ES-I3 (cell line): ENCODE measurements at regions not wholly inside any gene's neighbourhood (a gene's known extent, or its start where the extent isn't known, plus 50 kb on each side); places are given as distances from the start of the nearest gene placed in this dataset.

Experiments used
- H3K36me3 ChIP-seq: 2 replicates; pipeline ENCODE4 v1.6.1; 2013; ENCODE audit warnings: mild to moderate bottlenecking, low read length, control low read depth, moderate library complexity; ENCODE audit not compliant: insufficient read depth
- H3K4me1 ChIP-seq: 2 replicates; pipeline ENCODE4 v1.6.1; 2013; ENCODE audit warnings: mild to moderate bottlenecking, control low read depth, low read length; ENCODE audit not compliant: insufficient read depth
- H3K9ac ChIP-seq: 2 replicates; pipeline ENCODE4 v1.6.1; 2013; ENCODE audit warnings: low read depth, mild to moderate bottlenecking, low read length, moderate library complexity
- H3K9me3 ChIP-seq: 2 replicates; pipeline ENCODE4 v1.6.1; 2013; ENCODE audit warnings: mild to moderate bottlenecking, low read length, moderate library complexity; ENCODE audit not compliant: control insufficient read depth, insufficient read depth

DNA sequence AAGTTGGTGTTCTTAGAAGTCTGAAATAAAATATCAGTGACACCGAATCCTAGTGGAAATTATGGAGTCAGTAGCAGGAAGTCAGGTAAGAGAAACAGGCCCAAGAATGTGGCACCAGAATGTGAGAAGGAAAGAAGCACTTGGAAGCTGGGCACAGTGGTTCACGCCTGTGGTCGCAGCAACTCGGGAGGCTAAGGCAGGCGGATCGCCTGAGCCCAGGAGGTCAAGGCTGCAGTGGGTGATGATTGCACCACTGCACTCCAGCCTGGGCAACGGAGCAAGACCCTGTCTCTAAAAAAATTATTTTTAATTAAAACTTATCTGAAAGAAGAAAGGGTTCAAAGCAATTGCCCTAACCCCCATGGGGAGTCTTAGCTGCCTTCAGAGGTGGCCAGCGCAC is 268.3 kb upstream of the SALL3 start:
- Histone ChIP-seq H3K36me3 (no peaks in the 10 kb centered on the region), H3K9ac (no peak overlapping the region), H3K9me3 (no peaks in the 10 kb centered on the region), H3K4me1 (no peaks in the 10 kb centered on the region)

DNA sequence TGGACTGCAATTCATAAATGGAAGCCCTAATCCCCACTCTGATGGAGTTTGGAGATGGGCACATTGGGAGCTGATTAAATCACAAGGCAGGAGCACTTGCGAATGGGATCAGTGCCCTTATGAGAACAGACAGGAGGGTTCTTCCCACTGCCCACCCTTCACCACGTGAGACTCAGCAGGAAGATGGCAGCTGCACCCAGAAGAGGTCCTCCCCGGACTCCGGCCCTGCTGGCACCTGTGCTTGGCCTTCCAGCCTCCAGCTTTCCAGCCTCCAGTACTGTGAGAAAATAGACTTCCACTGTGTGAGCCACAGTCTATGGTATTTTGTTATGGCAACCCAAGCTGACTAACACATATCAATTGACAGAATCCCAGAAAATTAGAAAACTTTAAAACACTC is 267.6 kb upstream of the SALL3 start:
- H3K36me3 ChIP-seq: no peaks in the 10 kb centered on the region
- no peak overlapping the region for H3K9ac ChIP-seq
- H3K4me1 ChIP-seq: no peaks in the 10 kb centered on the region
- H3K9me3 ChIP-seq: no peaks in the 10 kb centered on the region

DNA sequence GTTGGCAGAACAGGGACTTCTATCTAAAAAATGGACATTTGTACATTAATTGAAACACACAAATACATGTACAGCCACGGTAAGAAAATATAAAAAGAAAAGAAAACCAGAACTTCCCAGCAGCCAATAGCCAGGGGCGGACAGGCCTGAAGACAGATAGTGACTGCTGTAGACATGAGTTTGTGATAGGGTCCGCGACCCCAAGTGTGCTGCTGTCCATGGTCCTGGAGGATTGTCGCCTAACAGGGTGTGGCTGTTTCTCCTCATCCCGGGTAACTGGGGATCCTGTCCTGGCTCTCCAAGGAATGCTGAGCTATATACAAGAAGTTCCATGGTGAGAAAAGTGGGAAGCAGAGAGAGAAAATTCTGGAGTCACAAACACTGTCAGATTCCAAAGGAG is 266.5 kb upstream of the SALL3 start:
- no peak overlapping the region for H3K9ac ChIP-seq
- H3K4me1 ChIP-seq: no peaks in the 10 kb centered on the region
- no peaks in the 10 kb centered on the region for H3K36me3 ChIP-seq
- no peaks in the 10 kb centered on the region for H3K9me3 ChIP-seq

DNA sequence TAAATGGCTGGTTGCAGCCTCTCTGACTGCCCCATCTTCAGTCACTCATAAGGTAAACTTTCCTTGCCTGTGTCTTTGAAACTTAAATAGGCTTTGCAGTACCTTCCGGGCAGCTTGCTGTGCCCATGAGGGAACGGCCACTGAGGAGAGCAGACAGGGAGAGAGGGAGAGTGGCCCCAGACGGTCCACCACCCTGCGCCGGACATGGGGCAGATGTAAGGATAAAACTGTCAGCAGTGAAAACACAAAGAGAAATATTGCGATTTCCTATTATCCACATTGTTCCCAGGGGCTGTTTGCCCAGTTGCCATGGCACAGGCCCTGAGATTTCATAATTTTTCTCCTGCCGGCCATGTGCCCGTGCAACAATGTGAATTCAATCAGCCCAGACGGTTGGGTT is 265.9 kb upstream of the SALL3 start:
- no peaks in the 10 kb centered on the region for H3K36me3 ChIP-seq
- no peak overlapping the region for H3K9ac ChIP-seq
- H3K4me1 ChIP-seq: no peaks in the 10 kb centered on the region
- H3K9me3 ChIP-seq: no peaks in the 10 kb centered on the region

DNA sequence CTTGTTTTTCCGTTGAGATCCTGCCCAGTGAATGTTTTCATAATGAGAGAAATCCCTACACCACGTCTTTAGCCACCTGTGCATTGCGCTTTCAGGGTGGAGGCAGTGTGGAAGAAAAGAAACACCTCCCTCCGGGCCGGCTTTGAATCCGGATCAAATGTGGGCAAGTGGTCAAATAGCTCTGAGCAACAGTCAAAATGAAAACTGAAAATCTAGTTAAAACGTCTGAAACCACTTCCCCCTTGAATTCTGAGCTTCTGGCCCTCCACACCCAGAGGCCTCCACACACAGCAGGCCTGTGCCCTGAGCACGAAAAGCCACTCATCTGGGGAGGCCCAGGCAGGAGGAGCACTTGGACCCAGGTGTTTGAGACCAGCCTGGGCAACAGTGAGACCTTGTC is 263.6 kb upstream of the SALL3 start:
- H3K9ac ChIP-seq: no peak overlapping the region
- H3K4me1 ChIP-seq: peaks cover 5% of the 10 kb centered on the region; the same call in 1 of the 2 replicates
- no peaks in the 10 kb centered on the region for H3K9me3 ChIP-seq
- no peaks in the 10 kb centered on the region for H3K36me3 ChIP-seq

DNA sequence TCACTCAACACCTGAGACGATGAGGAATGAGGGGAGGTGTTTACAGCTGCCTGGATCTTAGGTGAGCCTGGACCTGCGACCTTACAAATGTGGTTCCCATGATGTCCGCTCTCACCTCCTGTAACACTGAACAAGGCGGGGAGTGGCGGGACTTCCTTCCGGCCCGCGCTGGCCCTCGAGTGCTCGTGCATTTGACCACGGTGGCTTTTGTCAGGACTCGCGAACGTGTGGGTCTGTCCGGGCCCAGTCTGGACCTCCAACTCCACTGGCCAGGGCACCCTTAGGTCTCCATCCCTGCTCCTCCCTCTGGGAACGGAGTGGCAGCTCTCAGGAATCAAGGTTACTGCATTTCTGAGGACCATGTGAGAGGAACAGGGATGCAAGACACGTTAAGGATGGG is 263.0 kb upstream of the SALL3 start:
- no peaks in the 10 kb centered on the region for H3K36me3 ChIP-seq
- peaks cover 5% of the 10 kb centered on the region; the same call in 1 of the 2 replicates for H3K4me1 ChIP-seq
- H3K9me3 ChIP-seq: no peaks in the 10 kb centered on the region
- no peak overlapping the region for H3K9ac ChIP-seq

DNA sequence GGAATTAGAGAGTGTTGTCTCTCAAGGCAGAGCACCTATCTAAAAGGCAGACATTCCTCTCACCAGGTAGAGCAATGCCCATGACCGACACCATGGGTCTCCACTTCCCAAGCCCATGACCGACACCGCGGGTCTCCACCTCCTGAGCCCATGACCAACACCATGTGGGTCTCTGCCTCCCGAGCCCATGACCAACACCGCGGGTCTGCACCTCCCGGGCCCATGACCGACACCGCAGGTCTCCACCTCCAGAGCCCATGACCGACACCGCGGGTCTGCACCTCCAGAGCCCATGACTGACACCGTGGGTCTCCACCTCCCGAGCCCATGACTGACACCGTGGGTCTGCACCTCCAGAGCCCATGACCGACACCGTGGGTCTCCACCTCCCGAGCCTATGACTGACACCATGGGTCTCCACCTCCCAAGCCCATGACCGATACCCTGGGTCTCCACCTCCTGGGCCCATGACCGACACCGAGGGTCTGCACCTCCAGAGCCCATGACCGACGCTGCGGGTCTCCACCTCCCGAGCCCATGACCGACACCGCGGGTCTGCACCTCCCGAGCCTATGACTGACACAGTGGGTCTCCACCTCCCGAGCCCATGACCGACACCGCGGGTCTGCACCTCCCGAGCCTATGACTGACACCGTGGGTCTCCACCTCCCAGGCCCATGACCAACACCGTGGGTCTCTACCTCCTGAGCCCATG is 262.4 kb upstream of the SALL3 start:
- Histone ChIP-seq H3K9me3 (no peaks in the 10 kb centered on the region), H3K9ac (no peak overlapping the region), H3K4me1 (peaks cover 7% of the 10 kb centered on the region), H3K36me3 (no peaks in the 10 kb centered on the region)

DNA sequence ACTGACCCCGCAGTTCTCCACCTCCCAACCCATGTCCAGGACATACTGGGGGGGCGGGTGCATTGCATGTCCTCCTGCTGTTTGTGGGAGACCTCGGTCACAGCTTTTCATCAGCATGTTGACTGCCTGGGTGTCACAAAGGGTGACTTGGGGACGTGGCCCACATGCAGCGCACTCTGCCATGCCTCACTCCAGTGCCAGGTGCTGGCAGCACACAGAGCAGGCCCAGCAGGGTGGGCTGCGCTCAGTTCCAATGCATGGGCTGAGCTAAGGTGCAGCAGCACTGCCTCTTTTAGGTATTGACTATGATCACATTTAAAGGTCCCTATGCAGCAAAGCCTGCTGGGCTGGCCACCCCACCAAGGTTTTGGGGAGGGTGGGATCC is 261.9 kb upstream of the SALL3 start:
- Histone ChIP-seq H3K9ac (no peak overlapping the region), H3K36me3 (no peaks in the 10 kb centered on the region), H3K4me1 (peaks cover 12% of the 10 kb centered on the region), H3K9me3 (no peaks in the 10 kb centered on the region)

DNA sequence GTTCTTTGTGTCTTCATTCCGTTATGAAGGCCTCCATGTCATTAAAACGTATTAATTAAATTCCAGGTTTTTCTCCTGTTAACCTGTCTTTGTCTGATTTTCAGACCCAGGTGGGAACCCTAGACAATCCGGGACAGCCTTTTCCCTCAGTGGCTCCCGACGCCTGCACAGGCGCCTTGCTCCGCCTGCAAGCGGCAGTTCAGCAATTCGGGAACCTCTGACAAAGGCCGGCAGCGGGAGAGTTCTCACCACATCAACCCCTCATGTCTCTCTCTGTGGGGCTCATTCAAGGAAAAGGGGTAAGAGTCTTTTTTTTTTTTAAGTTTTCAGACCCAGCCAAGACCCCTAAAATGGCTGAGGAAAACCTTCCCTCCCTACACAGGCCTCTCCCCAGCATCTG is 259.8 kb upstream of the SALL3 start:
- Histone ChIP-seq H3K9ac (no peak overlapping the region), H3K36me3 (no peaks in the 10 kb centered on the region), H3K9me3 (no peaks in the 10 kb centered on the region), H3K4me1 (peaks cover 23% of the 10 kb centered on the region)

DNA sequence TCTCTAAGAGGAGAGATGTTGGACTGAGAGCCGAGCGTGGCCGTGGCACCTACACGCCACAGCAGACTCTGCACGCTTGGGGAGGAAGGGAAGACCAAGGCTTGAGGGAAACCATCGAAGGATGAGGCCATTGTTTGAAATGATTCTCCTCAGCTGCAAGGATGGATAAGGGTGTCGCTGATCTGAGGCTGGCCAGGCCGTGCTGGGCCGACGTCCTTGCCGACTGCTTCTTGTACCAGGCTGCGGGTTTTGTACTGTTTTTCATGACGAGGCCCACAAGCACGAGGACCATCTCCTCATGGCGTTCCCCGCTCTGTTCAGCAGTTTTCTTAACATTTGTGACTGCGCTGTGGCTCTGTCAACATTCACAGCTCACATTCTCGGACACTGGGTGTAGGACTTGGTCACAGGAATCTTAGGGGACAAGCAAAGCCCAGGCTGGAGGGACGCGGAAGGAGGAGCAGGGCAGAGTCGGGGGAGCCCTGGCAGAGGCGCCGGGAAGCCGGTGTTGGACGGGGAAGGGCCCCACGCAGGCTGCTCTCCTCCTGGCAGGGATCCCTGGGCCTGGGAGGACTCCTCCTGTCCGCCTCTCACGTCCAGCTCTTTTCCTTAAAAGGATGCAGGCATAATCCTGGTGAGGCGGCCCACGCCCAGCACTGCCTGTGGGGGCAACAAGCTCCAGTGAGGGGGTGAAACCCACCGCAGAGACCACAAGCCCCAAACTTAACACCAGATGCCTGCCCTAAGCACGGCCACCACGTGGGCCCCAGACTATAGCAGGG is 259.0 kb upstream of the SALL3 start:
- Histone ChIP-seq H3K9ac (no peak overlapping the region), H3K36me3 (no peaks in the 10 kb centered on the region), H3K4me1 (peaks cover 23% of the 10 kb centered on the region), H3K9me3 (no peaks in the 10 kb centered on the region)

DNA sequence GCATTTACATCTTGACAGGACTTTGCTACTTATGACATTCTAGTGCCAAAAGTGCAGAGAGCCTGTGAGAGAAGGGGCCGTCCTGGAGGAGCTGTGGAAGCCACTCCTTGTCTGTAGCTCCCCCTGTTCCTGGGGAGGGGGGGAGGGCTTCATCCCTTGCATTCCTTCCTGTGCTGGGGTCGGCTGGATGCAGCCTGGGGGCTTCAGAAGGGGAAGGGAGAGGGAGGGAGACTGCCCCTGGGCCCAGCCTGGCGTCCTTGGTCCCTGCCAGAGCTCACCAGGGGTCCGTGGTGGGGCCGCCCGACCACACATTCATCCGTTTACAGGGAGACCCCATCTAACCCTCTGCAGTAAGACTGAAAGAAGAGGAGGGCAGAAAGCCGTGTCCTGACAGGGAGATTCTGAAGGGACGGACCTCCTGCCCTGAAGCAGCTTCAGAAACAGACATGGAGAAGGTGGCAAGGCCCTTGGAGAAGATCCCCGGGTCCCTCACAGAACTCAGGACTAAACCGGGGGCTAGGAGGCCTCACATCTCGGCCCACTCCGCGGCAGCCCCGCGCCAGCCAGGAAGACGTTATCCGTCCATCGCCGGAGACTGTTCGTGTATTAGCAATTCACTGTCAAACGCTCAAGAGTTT is 258.3 kb upstream of the SALL3 start:
- H3K4me1 ChIP-seq: peaks cover 23% of the 10 kb centered on the region
- H3K9ac ChIP-seq: no peak overlapping the region; the same call in 1 of the 2 replicates
- no peaks in the 10 kb centered on the region for H3K9me3 ChIP-seq
- H3K36me3 ChIP-seq: no peaks in the 10 kb centered on the region

DNA sequence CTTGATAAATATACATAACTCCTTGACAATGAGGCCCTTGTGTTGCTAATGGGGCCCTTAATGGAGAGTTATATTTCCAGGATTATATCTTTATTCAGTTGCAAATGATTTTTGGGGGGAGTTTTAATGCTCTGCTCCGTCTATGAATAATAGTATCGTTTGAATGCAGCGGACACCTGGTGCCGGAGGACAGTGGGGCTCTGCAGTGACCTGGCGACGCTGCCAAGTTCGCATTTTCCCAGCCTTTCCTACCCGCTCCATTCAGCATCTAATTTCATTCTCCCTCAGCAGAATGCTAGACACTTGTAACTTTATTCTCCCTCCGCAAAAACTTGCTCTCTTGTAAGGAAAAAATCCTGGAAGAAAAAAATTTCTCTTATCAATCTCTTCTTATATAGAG is 257.6 kb upstream of the SALL3 start:
- Histone ChIP-seq H3K9ac (no peak overlapping the region), H3K4me1 (peaks cover 23% of the 10 kb centered on the region), H3K36me3 (no peaks in the 10 kb centered on the region), H3K9me3 (no peaks in the 10 kb centered on the region)

DNA sequence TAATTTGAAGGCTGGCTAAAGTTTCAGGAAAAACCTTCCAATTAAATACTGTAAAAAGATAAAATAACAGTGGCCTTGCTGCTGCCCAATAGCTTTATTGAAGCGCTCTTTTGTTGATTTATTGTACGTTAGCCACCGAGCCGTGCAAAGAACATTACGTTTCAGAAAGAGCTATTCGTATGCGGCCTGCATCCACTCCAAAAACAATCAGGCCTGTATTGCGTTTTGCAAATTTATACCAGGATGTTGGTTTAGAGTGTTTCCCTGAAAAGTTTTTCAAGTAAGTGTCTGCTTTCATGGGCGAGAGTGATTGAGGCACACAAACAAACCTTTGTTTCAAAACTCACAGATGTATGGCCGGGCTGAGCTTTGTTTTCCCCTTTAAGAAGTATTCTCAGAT is 257.2 kb upstream of the SALL3 start:
- H3K9me3 ChIP-seq: no peaks in the 10 kb centered on the region
- peaks cover 23% of the 10 kb centered on the region for H3K4me1 ChIP-seq
- H3K36me3 ChIP-seq: no peaks in the 10 kb centered on the region
- H3K9ac ChIP-seq: peak overlapping the region; percentile 8; the same call in 1 of the 2 replicates

DNA sequence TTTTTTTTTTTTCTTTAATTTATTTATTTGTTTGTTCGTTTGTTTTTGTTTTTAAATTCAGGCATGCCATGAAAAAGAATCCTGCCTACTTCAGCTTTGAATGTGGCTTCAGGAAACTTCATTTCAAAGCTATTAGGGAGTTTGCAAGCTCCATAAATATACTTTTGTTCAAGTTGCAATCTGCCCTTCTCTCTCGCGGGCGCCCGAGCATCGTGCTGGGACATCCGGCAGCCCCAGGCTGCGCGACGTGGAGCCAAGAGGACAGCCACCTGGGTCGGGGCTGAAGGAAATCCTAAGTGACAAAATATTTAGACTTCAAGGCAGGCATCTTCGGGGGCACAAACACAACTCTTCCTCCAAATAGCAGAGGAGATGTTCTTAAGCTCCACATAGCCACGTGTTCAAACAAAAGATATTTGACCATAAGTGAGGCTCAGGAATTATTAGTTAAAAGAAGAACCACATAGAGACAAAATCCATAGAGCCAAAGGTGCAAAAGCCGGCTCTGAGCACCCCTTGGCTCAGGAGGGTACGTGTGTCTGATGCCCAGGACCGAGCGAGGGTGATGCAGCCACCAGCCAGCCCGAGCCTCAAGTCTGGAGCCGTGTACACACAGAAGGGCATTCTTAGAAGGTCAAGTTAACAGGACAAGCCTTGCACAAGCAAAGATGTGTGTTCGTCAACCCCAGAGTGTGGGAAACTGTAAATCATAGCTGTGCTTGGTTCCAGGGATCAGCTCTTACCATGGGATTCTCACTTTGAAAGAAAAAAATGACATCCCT is 256.5 kb upstream of the SALL3 start:
- Histone ChIP-seq H3K9ac (no peak overlapping the region), H3K4me1 (peaks cover 23% of the 10 kb centered on the region), H3K9me3 (no peaks in the 10 kb centered on the region), H3K36me3 (no peaks in the 10 kb centered on the region)
